ENCODE measurements at regions not wholly inside any gene's neighbourhood (a gene's known extent, or its start where the extent isn't known, plus 50 kb on each side); places are given as distances from the start of the nearest gene placed in this dataset.

DNA sequence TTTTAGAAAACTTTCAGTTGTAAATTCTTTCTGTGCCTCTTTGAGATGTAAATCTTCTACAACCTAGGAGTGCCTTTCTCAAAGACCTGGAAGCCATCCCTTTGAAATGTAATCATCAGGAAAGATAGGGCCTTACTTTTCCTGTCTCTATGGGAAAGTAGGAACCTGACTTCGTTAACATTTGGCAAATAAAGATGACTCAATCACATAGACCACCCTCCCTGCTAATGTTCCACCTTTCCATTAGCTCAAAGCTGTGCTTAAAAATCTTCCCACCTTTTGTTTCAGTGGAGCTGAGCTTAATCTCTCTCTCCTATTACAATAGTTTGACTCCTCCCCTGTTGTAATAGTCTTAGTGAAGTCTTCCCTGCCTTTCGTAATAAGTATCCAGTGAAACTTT, 247.7 kb downstream of the OLFM4 start:
- no peaks in the 10 kb centered on the region for H3K27me3 ChIP-seq
- no peaks in the 10 kb centered on the region for H3K36me3 ChIP-seq
- no peaks in the 10 kb centered on the region for H3K4me1 ChIP-seq (ENCODE audit: insufficient read depth)
- no peak overlapping the region for H3K27ac ChIP-seq
- H3K4me3 ChIP-seq, result no peak overlapping the region
- H3K9me3 ChIP-seq, result no peaks in the 10 kb centered on the region
- TF ChIP-seq, protein P1, sequence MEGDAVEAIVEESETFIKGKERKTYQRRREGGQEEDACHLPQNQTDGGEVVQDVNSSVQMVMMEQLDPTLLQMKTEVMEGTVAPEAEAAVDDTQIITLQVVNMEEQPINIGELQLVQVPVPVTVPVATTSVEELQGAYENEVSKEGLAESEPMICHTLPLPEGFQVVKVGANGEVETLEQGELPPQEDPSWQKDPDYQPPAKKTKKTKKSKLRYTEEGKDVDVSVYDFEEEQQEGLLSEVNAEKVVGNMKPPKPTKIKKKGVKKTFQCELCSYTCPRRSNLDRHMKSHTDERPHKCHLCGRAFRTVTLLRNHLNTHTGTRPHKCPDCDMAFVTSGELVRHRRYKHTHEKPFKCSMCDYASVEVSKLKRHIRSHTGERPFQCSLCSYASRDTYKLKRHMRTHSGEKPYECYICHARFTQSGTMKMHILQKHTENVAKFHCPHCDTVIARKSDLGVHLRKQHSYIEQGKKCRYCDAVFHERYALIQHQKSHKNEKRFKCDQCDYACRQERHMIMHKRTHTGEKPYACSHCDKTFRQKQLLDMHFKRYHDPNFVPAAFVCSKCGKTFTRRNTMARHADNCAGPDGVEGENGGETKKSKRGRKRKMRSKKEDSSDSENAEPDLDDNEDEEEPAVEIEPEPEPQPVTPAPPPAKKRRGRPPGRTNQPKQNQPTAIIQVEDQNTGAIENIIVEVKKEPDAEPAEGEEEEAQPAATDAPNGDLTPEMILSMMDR (IDR thresholded peaks at IDR 0.05), result no peak
- no peak for TF ChIP-seq POLR2A (IDR thresholded peaks at IDR 0.05)
- TF ChIP-seq EP300 (IDR thresholded peaks at IDR 0.05), result no peak
- intact Hi-C loops (cut with DNase I), result no loop called here
- 37 to 42% (median 38%) methylated on average over 2 of the region's 2 CpGs for WGBS, 3 donors
- DNase-seq, result no peak

DNA sequence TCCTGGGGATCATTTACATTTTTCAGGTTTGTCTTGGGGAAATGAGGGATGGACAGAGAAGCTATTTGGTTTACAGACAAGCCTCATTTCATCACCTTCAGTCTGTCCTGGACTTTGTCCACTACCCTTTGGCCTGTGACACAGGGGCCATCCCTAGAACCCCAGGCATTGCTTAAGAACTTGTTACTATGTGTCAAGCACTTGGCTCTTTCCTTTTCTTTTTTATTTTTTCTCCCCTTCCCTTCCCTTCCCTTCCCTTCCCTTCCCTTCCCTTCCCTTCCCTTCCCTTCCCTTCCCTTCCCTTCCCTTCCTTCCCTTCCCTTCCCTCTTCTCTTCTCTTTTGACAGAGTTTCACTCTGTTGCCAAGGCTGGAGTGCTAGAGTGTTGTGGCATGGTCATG, 253.1 kb downstream of the OLFM4 start:
- DNase-seq, result no peak
- Histone ChIP-seq H3K36me3 (no peaks in the 10 kb centered on the region), H3K27me3 (no peaks in the 10 kb centered on the region), H3K27ac (no peak overlapping the region), H3K4me1 (ENCODE audit: insufficient read depth) (no peaks in the 10 kb centered on the region), H3K9me3 (no peaks in the 10 kb centered on the region), H3K4me3 (no peak overlapping the region)
- intact Hi-C loops (cut with DNase I), result no loop called here
- no peak for TF ChIP-seq EP300 (IDR thresholded peaks at IDR 0.05)
- TF ChIP-seq, protein P1 (IDR thresholded peaks at IDR 0.05), result no peak
- TF ChIP-seq POLR2A (IDR thresholded peaks at IDR 0.05), result no peak

DNA sequence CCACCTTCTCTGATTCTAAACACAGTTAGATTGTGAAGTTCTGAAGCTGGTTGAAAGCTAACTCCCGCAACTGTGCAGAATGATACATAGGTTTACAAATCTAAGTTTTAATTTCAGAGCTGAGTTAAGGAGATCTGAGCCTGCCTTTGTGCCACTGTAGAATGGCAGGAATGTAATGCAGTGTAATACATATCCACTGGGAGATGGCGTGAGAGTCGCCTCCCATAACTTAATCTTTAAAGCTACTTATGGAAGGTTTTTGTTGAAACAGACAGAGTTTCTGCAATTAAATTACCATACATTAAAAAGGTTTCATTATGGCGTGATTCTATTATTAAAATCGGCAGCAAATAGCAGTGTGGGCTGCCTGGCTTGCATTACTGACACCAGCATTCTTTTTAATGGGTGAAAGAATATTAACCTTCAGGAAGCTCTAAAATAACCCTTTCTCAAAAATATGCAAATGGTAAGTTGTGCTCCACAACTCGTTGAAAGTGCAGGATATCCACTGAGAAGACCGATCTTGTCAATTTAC, 257.4 kb downstream of the OLFM4 start:
- TF ChIP-seq EP300 (IDR thresholded peaks at IDR 0.05), result no peak
- TF ChIP-seq, protein P1 (IDR thresholded peaks at IDR 0.05), result no peak
- no peak for TF ChIP-seq POLR2A (IDR thresholded peaks at IDR 0.05)
- no peaks in the 10 kb centered on the region for H3K4me1 ChIP-seq (ENCODE audit: insufficient read depth)
- DNase-seq, result no peak
- no peaks in the 10 kb centered on the region for H3K36me3 ChIP-seq
- H3K9me3 ChIP-seq, result no peaks in the 10 kb centered on the region
- H3K4me3 ChIP-seq, result no peak overlapping the region
- no peaks in the 10 kb centered on the region for H3K27me3 ChIP-seq
- no peak overlapping the region for H3K27ac ChIP-seq
- WGBS, 3 donors, result 54 to 75% (median 55%) methylated on average over 7 of the region's 7 CpGs
- intact Hi-C loops (cut with DNase I), result no loop called here

DNA sequence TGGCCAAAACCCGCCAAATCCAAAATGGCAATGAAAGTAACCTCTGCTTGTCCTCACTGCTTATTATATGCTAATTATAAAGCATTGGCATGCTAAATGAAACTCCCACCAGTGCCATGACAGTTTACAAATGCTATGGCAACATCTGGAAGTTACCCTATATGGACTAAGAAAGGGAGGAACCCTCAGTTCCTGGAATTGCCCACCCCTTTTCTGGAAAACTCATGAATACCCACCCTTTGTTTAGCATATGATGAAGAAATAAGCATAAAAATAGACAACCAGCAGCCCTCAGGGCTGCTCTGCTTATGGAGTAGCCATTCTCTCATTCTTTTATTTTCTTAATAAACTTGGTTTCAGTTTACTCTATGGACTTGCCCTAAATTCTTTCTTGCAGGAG, 269.8 kb downstream of the OLFM4 start:
- no peak overlapping the region for H3K4me3 ChIP-seq
- no peaks in the 10 kb centered on the region for H3K27me3 ChIP-seq
- H3K9me3 ChIP-seq, result no peaks in the 10 kb centered on the region
- no peak for TF ChIP-seq POLR2A (IDR thresholded peaks at IDR 0.05)
- TF ChIP-seq, protein P1 (IDR thresholded peaks at IDR 0.05), result no peak
- no peak for TF ChIP-seq EP300 (IDR thresholded peaks at IDR 0.05)
- no peaks in the 10 kb centered on the region for H3K36me3 ChIP-seq
- intact Hi-C loops (cut with DNase I), result no loop called here
- no peak for DNase-seq
- WGBS, 3 donors, result 76 to 91% (median 89%) methylated on average over 1 of the region's 1 CpG
- H3K4me1 ChIP-seq (ENCODE audit: insufficient read depth), result no peaks in the 10 kb centered on the region
- no peak overlapping the region for H3K27ac ChIP-seq

Measured in ovary (tissue), 7 donors.